GM18519 (cell line): ENCODE measurements at regions not wholly inside any gene's neighbourhood (a gene's known extent, or its start where the extent isn't known, plus 50 kb on each side); places are given as distances from the start of the nearest gene placed in this dataset.

Experiments used
- ATAC-seq: cut with Tn5 transposase; IDR thresholded peaks from one replicate; pipeline ENCODE4 v1.9.1; 2021; ENCODE audit warnings: mild to moderate bottlenecking, moderate library complexity; ENCODE audit not compliant: unreplicated experiment, low FRiP score

DNA sequence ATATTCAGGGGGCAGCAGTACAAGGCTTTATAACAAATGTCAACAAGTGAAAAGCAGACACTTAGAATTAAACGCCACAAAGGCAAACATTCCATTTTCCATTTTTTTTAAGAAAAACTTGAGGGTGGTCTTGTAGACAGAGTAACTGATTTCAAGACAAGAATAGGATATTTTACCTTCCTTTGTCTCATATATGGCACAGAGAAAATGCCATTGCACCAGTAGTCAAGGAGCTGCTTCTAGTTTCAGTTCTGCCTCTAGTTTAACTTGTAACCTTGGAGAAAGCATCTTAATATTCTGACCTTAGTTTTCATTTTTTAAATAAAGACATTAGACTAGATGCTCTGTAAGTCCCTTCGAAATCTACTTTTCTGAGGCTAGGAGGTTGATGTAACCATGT, 355.3 kb upstream of the KCNN2 start:
- ATAC-seq = no peak

GRCh38 chr5:114007678-114008077, 354.2 kb upstream of the KCNN2 start:
- ATAC-seq = no peak

GRCh38 chr5:114010362-114010761, 351.5 kb upstream of the KCNN2 start:
- no peak for ATAC-seq

DNA sequence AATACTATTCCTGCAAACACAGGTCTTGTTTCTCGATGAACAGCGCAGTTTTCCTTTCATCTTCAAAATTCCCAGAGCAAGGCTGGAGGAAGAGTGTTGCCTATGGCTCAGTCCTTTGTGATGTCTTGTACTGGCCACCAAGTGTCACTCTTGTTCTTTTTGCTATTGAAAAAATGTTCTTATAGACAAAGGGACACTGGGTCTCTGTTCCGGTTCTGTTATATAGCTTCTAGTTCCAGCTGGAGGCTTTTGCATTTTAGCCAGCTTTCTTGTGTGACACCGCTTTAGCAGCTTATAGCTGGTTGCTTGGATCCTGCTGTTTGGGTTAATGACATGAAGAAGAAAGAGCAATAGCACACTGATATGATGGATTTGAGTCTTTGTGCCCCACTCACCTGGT, 343.7 kb upstream of the KCNN2 start:
- no peak for ATAC-seq

DNA sequence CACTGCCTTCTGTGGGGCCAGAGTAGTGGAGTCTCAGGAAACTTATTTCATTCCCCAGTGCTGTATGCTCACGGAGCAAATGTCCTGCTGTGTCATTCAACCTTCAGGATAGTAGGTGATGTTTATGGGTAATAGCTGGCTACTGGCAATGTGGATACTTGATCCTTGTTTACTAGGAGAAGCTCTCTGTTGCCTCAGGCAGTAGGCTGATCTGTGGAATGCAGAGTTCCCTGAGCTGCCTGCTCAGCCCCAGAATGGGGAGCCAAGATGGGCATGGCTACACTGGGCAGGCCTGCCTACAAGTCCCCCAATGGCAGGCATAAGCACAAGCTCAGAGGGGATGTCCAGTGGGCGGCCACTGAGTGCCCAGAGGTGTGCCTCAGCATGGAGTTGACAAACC, 323.1 kb upstream of the KCNN2 start:
- ATAC-seq = no peak

DNA sequence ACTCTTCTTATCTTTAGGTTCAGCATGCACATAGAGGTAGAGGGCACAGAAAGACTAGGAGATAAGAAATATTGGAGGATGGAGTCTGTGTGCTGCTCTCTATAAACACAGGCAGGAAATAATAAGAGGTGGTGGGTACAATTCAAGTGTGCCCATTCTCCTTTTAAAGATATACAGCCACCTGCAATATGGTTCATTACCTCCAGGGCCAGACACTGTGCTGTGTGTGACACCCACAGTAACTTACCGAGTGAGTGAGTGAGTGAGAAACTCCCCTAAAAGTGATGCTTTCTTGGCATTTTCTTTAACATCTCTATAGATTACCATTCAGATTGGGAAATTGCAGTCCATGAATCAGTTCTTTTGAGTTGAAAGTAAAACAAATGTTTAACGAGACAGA, 311.8 kb upstream of the KCNN2 start:
- ATAC-seq = no peak

DNA sequence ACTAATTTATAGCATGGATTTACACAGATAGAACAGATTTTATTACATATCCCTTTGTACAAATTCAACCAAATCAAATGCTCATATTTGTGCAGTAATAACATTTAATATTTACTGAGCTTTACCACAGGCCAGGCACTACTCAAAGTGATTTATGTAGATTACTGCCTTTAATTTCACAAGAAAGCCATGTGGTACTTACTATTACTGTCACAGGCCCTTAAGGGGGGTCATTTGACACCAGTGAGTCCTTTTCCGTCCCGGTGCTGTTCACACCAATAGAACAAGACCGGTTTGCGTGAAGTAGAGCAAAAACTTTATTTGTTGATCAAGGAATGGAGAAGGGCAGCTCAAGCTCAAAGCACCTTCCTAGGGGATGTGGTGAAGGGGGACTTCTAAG, 308.5 kb upstream of the KCNN2 start:
- ATAC-seq = no peak

DNA sequence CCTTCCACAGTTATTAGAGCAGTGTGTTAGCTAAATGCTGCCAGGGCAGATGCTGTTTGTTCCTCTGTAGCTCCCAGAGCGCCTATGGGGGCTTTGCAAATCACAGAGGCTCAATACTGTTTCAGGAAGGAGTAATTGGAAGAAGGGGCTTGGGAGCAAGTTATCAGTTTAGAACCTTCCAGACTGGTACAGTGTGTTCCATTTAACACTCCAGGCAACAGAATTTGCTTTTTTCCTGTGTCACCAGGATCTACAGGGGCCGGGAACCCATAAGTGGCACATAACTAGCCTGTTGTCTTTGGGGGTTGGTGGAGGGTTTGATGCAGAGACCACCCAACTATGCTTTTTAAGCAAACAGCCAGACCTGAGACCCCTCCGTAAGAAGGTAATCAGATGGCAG, 307.3 kb upstream of the KCNN2 start:
- no peak for ATAC-seq

DNA sequence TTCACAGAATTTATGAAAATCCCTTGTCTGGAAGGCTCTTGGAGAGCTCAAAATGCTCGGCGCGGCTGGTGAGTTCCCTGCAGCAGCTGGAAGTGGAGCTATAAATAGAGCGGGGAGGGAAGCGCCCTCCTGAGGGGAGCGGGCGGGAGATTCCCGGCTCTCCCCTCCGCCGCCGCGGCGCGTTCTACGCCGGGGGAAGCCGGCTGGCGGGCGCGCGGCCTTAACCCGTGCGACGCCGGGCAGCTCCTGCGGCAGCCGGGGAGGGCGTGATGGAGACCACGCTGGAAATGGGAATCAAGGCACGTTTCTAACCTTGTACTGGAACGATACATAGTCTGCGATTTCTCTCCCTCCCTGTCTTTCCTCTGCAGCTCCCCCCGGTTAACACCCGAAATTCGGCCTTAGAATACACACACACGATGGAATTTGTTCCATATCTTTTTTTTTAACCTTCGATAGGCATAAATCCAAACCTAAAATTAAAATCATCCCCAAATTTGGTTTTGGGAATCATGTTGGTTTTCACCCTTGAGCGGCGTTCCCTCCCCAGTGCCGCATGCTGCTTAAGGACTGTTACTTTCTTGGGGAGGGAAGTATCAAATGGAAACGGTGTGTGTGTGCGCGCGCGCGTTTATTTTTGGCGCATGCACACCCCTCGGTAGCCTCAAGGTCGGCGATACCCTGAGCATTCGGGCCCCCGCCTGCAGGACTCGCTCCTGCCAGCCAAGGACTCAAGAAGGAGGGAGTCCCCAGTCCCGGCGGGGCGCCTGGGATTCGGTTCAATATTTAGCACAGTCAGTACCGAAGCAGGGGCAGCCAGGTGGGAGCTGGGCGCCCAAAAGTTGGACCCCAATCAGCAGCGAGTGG, 306.3 kb upstream of the KCNN2 start:
- ATAC-seq = no peak

- no peak for ATAC-seq
Observed at GRCh38 chr5:114056185-114056538, 305.7 kb upstream of the KCNN2 start.

DNA sequence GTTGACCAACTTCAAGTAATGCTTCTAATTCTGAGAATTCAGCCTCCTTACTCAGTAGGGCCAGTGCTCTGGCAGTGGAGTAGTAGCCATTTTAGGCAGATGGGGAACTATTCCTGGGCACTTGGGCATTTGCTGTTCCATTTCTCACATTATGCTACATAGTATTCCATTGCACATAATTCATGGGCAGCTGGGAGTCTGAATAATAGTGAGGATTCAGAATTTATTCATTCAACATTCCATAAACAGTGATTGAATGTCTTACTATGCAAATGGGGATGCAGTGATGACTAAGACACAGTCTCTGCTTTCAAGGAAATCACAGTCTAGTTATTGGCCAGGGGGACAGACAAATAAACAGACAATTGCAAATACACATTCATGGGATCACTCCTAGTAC, 301.0 kb upstream of the KCNN2 start:
- no peak for ATAC-seq

GRCh38 chr5:114062932-114063867, 298.7 kb upstream of the KCNN2 start:
- ATAC-seq = no peak

DNA sequence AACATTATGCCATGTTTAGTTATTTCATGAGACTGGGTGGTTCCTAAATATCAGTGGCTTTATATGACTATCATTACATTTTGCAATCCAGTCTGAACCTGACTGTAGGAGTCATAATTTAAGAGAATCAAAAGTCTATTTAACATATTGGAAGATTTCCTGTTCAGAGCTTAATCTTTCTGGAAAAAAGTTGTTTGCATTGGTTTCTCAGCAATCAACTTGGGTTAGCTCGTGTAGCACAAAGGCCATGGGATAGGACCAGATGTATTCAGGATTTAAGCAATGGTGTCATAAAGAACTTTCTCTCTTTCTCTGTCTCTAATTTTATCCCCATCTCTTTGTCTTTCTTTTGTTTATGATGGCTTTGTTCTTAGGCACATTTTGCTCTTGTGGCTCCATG, 296.0 kb upstream of the KCNN2 start:
- ATAC-seq = no peak

- ATAC-seq = no peak
Observed at GRCh38 chr5:114070093-114070722, 291.7 kb upstream of the KCNN2 start.

DNA sequence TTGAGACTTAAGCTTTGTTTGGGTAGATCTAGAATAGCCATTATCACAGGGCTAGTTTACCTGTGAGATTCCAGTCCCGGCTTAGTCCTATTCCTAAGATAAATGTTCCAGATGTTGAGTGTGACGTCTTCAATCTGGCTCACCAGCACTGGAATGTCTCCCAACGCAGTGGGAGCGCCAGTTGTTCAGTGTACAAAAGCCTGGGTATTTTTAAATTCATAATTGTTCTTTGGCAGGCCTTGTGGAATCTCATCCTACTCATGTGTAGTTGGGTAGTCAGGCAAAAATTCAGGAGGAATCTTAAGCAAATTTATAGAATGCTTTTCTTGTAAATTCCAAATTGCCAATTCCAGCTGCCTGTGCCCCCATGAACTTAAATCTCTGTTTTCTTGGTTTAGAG, 272.6 kb upstream of the KCNN2 start:
- ATAC-seq = no peak

- no peak for ATAC-seq
Observed at GRCh38 chr5:114097570-114097969, 264.3 kb upstream of the KCNN2 start.

- no peak for ATAC-seq
Observed at GRCh38 chr5:114099161-114099560, 262.7 kb upstream of the KCNN2 start.

- peak; percentile 71 for ATAC-seq
Observed at GRCh38 chr5:114101153-114101552, 260.7 kb upstream of the KCNN2 start.

DNA sequence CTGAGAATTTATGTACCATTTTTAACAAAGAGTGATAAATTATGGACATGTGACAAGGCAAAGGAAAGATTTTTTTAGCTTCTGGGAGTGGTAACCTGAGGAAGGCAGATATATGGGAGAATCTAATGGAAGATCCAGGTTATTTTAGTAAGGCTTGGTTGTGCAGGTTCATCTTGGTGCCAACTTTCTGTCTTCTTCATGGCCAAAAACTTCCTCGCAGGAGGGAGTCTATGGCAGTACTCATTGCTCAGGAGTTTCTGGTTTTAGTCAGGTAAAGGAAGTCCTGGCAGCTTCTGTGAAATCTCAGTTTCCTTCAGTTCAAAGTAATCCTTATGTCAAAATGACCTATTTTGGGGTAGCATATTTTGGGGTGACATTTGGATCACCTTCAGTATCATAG, 248.3 kb upstream of the KCNN2 start:
- no peak for ATAC-seq

DNA sequence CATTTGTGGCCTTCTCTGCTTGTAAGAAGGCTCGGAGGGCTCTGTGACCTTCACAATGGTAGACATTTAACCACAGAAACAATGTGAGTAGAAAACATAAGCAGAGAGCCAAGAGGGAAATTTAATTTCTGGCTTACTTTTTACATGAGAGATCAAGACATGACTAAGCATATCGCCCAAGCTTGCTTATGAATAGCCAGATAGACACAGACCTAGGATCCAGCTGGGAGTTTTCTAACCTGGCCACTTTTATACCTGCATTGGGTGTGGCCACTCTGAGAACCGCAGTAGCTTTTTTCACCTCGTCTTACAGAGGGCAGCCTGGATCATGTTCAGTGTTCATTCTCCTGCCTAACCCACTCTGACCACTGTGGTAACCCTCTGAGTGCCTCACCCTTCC, 244.9 kb upstream of the KCNN2 start:
- ATAC-seq = no peak

DNA sequence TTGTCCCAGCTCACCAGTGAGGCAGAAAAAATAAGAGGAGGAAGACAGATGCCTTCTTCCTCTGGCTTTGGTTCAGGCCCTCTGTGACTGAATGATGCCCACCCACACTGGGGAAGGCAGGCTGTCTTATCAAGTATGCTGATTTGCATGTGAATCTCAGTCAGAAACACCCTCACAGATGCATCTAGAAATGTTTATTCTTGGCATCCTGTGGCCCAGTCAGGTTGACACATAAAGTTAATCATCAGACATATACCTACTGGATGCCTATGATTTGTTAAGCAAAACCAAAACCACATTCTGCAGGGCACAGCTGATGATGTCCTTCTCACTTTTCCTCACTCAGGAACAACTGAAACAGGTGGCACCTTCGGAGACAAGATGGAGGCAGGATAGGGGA, 243.4 kb upstream of the KCNN2 start:
- no peak for ATAC-seq
